Femur (tissue), 1 donor: ENCODE measurements at regions not wholly inside any gene's neighbourhood (a gene's known extent, or its start where the extent isn't known, plus 50 kb on each side); places are given as distances from the start of the nearest gene placed in this dataset.
"Not testable (repeated sequence)": the region's sequence is repeated elsewhere in the genome, so short reads cannot be mapped to it uniquely, and the experiment has no call there.

Experiments
- DNase-seq: peaks from one replicate; pipeline ENCODE4 v3.0.0-alpha.2; 2017

DNA sequence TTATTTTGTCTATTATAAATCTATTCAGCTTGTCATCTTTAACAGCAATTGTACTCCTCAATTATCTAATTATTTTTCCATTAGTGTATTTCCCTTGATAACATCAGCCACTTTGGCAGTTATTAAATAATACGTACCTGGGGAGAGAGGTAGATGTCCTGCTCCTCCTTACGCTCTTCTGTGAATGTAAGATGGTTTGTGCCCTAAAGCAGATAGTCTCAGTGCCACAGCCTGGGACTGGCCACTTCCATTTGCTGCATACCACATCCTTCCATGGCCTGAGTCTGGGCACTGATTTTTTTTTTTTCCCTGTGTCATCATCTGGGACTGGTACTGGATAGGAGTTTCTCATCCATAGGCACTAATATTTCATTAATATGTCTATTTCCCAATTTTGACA is 632.4 kb upstream of the LRRTM4 start:
- no peak for DNase-seq

GRCh38 chr2:78162202-78162601 is 640.0 kb upstream of the LRRTM4 start:
- DNase-seq, result no peak

- not testable (repeated sequence) for DNase-seq
Measured at GRCh38 chr2:78172157-78172556, 650.0 kb upstream of the LRRTM4 start.

DNA sequence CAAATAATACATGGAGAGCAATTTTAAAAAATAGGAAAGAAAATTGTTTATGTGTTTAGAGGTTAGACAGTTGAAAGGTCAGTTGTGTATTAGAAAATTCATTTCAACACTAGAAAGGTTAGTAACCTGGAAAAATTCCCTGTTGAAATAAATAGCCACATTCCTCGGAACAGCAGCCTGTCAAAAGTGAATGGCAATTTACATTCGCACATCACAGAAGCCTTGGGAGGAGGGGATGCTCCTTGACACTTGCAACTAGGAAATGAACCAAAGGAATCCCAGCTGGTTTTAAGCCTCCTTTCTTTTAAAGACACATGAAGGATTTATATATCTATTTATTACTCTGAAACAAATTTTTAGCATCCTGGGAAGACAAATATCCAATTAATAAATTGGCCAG is 653.5 kb upstream of the LRRTM4 start:
- no peak for DNase-seq

DNA sequence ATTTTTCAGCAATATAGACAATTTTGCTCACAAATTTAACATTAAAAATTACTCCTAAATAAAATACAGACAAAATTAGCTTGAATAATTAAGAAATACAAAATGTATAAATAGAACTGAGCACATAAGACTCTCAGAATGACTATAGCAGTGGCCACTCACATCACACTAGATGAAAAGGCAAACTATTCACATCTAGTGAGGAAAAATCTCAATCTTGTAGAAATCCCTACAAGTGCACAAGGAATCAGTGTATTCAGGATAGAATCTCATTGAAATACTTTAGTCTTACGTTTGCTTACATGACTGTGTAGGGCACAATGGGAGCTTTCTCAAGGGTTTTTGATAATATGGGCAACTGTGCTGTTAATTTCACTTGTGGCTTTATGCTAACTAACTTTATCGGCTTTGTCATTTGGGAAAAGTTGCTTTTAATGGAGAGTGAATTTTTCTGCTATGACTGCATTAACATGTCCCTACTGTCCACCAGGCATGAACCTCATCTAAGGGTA is 678.9 kb upstream of the LRRTM4 start:
- no peak for DNase-seq

DNA sequence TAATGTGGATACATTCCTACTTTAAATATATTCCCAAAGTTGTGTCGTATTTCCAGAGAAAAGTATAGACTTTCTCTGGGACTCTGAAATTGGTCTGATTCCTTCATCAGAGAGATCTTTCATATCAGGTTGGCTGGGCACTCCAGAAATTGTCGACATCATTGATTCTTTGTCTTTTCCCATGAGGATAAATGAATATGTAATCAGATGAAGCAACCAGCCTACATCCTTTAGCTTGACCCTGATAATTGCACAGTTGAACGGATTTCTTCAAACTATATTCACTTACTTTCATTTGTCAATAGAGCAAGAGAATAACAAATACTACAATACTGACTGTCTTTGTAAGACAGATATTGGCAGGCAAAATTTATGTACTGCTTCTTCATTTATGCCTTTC is 680.2 kb upstream of the LRRTM4 start:
- DNase-seq, result no peak

- no peak for DNase-seq
Measured at GRCh38 chr2:78202986-78203670, 681.0 kb upstream of the LRRTM4 start.

DNA sequence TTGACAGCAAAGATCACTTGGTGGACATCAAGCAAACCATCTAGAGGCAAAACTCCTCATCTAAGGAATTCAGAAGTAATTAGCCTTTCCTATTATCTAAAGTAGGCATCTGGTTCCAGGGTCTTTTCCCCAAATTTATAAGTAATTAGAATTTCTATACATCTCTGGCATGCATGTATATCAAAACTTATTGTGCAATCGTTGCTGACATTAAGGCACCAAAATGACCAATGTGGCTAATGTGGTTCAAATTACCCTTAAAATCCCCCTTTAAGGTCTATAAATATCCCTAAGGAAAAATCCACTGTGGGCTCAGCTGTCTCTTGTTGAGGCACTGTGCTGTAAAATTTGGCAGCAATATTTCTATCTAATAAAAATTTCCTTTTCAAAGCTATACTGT is 695.9 kb upstream of the LRRTM4 start:
- no peak for DNase-seq

DNA sequence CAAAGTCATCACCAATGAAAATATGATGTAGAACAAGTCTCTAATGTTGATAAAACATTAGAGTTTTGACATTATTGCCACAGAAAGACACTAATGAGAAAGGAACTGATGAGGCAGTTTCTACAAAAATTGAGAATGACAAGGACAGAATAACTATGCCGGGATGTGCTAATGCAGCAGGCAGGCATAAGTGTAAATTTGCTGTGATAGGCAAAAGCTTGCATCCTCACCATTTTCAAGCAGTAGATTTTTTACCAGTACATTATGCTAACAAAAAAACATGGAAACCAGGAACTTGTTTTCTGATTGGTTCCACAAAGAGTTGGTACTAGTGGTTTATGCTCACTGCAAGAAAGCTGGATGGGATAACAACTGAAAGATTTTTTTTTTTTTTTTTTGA is 715.5 kb upstream of the LRRTM4 start:
- no peak for DNase-seq

GRCh38 chr2:78245394-78246135 is 723.4 kb upstream of the LRRTM4 start:
- DNase-seq, result no peak

GRCh38 chr2:78251708-78252107 is 729.5 kb upstream of the LRRTM4 start:
- DNase-seq, result no peak

- DNase-seq, result no peak
Measured at GRCh38 chr2:78260861-78261260, 738.7 kb upstream of the LRRTM4 start.

DNA sequence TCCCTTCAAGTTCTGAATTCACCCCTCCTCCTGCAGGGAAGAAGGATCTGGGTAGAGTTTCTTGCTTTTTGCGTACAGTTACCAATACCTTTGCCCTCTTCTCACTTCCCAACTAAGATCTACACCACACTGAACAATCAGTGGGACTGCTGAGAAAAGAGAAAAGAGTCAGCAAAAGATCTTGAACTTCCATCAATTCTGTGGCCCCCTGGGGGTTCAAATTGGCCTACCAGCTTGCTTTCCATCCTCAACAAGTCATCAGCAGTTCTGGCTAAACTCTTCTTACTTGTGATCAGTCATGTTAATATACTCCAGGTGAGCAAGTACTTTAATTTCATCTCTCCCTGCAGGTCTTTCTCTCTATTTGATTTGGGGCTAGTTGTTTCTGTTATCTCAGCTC is 739.3 kb upstream of the LRRTM4 start:
- DNase-seq, result no peak

DNA sequence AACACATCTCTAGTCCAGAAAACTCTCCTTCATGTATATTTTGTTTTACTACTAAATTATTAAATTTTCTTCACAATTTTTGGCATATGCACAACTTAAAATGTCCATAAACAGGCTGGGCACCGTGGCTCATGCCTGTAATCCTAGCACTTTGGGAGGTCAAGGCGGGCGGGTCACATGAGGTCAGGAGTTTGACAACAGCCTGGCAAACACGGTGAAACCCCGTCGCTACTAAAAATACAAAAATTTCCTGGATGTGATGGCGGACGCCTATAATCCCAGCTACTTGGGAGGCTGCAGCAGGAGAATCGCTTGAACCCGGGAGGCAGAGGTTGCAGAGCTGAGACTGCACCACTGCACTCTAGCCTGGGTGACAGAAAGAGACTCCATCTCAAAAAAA is 739.9 kb upstream of the LRRTM4 start:
- DNase-seq, result not testable (repeated sequence)

- no peak for DNase-seq
Measured at GRCh38 chr2:78262713-78263375, 740.7 kb upstream of the LRRTM4 start.

- DNase-seq, result no peak
Measured at GRCh38 chr2:78263571-78263970, 741.4 kb upstream of the LRRTM4 start.

DNA sequence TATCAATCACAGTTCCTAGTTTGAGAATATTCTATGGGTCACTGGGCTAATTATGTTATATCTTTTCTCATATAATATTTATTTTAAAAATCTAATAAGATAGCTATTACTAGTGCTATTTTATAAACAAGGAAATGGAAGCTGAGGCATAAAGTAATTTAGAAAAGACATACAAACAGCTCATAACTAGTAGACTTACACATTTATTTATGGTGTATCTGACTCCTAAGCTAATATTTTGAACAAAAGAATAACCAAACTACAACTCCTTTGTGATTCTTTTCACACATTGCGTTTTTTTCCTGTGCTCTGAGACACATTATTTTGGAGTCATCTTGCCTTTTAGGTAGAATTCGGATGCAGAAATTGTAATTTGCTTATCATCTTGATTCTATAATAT is 742.0 kb upstream of the LRRTM4 start:
- no peak for DNase-seq

- DNase-seq, result no peak
Measured at GRCh38 chr2:78281164-78281563, 744.3 kb upstream of the REG3G start.

DNA sequence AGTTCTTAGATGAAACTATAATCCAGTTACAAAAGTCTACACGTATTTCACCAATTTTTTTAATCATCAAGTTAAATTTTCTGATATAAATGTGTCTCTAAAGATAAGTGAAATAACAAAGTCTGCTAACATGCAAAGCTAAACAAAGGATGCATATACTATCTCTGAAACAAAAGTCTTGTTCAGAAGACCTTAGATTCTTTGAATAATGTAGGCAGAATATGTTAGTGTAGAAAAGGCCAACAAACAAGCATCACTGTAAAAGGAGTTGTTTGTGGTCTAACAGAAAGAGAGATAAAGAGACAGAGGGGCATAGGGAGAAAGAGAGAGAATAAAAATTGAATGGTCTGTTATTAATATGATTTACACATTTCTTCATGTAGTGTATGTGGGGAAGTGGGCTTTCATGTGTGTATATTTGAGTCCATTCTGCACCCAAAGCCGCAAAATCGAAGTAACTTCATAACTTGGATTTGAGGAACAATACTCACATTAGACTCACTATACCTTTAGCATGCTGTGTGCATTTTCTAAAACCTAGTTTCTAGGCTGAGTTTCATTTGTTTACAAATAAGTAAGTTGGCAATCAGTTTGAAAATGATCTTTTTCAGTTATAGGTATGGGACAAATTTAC is 734.8 kb upstream of the REG3G start:
- DNase-seq, result no peak

- DNase-seq, result no peak
Measured at GRCh38 chr2:78293768-78294167, 731.7 kb upstream of the REG3G start.

DNA sequence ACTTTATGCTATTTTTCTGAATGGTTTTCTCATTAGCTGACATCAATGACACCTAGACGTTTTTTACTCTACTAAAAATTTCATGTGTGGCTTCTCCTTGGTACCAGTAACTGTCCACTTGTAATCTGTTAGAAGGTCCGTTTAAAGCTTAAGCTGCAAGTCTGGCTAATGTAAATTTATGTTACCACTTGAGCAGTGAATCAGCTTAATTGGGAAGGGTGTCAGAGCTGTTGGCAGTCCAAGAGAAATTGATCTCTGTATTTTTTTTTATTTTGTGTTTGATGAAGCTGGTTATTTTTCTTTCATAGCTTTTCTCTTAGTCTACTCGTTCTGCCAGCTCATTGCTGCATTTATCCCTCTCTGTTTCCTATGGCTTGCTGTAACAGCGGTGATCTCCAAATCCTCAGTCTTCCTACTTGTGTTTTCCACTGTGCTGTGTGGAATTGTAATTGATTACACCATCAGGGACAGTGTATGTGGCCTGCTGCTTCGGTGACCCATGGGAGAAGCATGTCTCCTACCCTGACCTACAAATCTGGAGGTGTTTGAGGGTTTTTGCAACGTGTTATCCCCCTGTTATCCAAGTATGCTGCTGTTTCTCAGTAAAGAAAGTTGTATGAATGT is 724.2 kb upstream of the REG3G start:
- DNase-seq, result no peak

- no peak for DNase-seq
Measured at GRCh38 chr2:78304678-78305077, 720.8 kb upstream of the REG3G start.

DNA sequence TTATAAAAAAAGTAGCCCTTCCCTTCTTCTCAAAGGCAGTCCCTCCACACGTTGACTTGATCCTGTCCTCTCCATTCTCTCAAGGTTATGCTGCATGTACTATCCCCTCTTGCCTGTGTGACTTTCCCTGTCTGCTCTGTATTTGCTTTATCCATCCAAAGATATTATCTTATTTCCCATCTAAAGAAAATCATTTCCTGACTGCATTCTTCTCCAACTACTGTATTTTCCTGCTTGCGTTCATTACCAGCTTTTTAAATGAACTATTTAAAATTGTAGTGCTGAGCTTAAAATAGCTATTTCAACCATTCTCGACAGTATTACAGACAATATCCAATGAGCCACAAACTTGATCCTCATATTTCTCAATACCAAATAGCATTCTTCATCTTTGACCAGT is 716.0 kb upstream of the REG3G start:
- no peak for DNase-seq
